IPS DF 6.9 (cell line): ENCODE measurements at regions not wholly inside any gene's neighbourhood (a gene's known extent, or its start where the extent isn't known, plus 50 kb on each side); places are given as distances from the start of the nearest gene placed in this dataset.

Source experiments
- DNase-seq: peaks from one replicate; pipeline ENCODE4 v3.0.0-alpha.2; 2013; ENCODE audit warnings: low read depth, low spot score
- H3K27ac ChIP-seq: one replicate; pipeline ENCODE4 v1.5.1; 2013; ENCODE audit warnings: low read length, control low read depth
- H3K27me3 ChIP-seq: 2 replicates; pipeline ENCODE4 v1.6.1; 2013; ENCODE audit warnings: mild to moderate bottlenecking, low read length; ENCODE audit not compliant: control insufficient read depth, insufficient read depth
- H3K36me3 ChIP-seq: 2 replicates; pipeline ENCODE4 v1.6.1; 2013; ENCODE audit warnings: low read length; ENCODE audit not compliant: control insufficient read depth, insufficient read depth
- H3K4me1 ChIP-seq: 2 replicates; pipeline ENCODE4 v1.6.1; 2013; ENCODE audit warnings: low read length; ENCODE audit not compliant: control insufficient read depth, insufficient read depth
- H3K4me3 ChIP-seq: 2 replicates; pipeline ENCODE4 v1.5.1; 2013; ENCODE audit warnings: mild to moderate bottlenecking, low read length
- H3K9me3 ChIP-seq: 2 replicates; pipeline ENCODE4 v1.6.1; 2013; ENCODE audit warnings: low read length, inconsistent platforms; ENCODE audit not compliant: control insufficient read depth, insufficient read depth
- WGBS: extraction: QIAGEN DNeasy Blood & Tissue Kit; methylation state at CpG from one replicate; pipeline ENCODE4 v1.1.7; 2013; ENCODE audit warnings: mixed read lengths, missing lambda C conversion rate; ENCODE audit not compliant: insufficient read length, insufficient coverage; 5-methylcytosine and 5-hydroxymethylcytosine counted together

- Histone ChIP-seq H3K27me3 (no peaks in the 10 kb centered on the region), H3K4me1 (no peaks in the 10 kb centered on the region), H3K36me3 (no peaks in the 10 kb centered on the region), H3K9me3 (no peaks in the 10 kb centered on the region), H3K4me3 (no peak overlapping the region), H3K27ac (no peak overlapping the region)
- DNase-seq = no peak
- WGBS = no CpG with 5 or more reads among the region's 2 CpGs
Measured at GRCh38 chr11:39992551-39992950, 1466.9 kb downstream of the LRRC4C start.

DNA sequence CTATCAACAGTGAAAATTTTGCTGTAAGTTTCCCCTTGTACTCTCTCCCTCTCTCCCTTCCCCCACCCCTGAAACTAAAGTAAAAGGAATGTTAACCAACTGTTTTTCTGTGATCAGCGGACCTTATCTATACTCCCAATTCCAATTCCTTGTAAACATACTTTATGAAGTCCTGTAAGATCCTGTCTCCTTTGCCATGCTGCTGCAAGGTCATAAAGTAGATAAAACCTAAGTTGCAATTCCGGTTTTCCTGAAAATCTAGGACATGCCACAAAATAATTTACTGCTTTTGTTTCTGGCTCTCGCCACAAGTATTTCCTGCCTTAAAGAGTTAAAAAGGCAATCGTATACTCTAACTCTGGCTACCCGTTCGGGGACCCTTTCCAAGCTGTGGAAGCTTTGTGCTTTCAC is 1469.0 kb downstream of the LRRC4C start:
- no peaks in the 10 kb centered on the region for H3K36me3 ChIP-seq
- no peak overlapping the region for H3K27ac ChIP-seq
- no CpG with 5 or more reads among the region's 6 CpGs for WGBS
- no peaks in the 10 kb centered on the region for H3K27me3 ChIP-seq
- no peak overlapping the region for H3K4me3 ChIP-seq
- H3K4me1 ChIP-seq = no peaks in the 10 kb centered on the region
- H3K9me3 ChIP-seq = no peaks in the 10 kb centered on the region
- no peak for DNase-seq

- Histone ChIP-seq H3K27ac (no peak overlapping the region), H3K4me1 (no peaks in the 10 kb centered on the region), H3K36me3 (no peaks in the 10 kb centered on the region), H3K27me3 (no peaks in the 10 kb centered on the region), H3K4me3 (no peak overlapping the region), H3K9me3 (no peaks in the 10 kb centered on the region)
- DNase-seq = no peak
- WGBS = no CpG with 5 or more reads among the region's 1 CpG
Measured at GRCh38 chr11:39975091-39975490, 1484.4 kb downstream of the LRRC4C start.

GRCh38 chr11:39972461-39972860 is 1487.0 kb downstream of the LRRC4C start:
- H3K4me3 ChIP-seq = no peak overlapping the region
- no peaks in the 10 kb centered on the region for H3K4me1 ChIP-seq
- H3K27ac ChIP-seq = no peak overlapping the region
- no CpG with 5 or more reads among the region's 5 CpGs for whole genome bisulfite sequencing
- no peak for DNase-seq
- no peaks in the 10 kb centered on the region for H3K27me3 ChIP-seq
- no peaks in the 10 kb centered on the region for H3K9me3 ChIP-seq
- no peaks in the 10 kb centered on the region for H3K36me3 ChIP-seq

DNA sequence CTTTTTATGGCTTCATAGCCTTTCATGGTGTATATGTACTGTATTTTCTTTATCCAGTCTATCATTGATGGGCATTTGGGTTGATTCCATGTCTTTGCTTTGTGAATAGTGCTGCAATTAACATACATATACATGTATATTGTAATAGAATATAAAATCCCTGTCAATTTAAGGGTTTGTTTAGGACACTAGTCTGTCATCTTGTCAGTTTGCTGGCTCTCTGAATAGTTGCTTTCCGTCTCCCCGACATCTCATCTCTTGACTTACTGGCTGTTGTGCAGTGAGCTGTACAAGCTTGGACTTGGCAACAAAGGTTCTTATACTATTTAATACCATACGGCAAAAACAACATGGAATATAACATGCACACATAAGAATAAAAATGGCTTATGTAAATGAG is 1487.5 kb downstream of the LRRC4C start:
- Histone ChIP-seq H3K27me3 (no peaks in the 10 kb centered on the region), H3K36me3 (no peaks in the 10 kb centered on the region), H3K27ac (no peak overlapping the region), H3K4me3 (no peak overlapping the region), H3K4me1 (no peaks in the 10 kb centered on the region), H3K9me3 (no peaks in the 10 kb centered on the region)
- DNase-seq = no peak
- WGBS = no CpG with 5 or more reads among the region's 3 CpGs

DNA sequence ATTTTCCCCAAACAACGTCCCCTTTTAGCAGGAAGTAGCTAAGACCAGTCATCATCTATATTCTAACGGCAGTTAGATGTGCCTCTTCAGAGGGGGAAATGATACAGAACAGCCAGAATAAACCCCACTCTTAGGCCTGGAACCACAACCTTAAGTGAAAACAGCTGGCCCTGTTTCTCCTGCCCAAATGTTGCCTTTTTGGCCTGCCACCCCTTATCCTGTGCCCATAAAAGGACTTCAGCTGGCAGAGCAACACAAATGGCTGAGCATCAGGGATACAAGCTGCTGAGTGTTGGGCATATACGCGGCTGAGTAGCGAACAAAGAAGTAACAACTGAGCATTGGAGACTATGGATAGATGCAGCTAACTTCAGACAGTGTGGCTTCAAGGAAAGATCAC is 1491.4 kb downstream of the LRRC4C start:
- no peaks in the 10 kb centered on the region for H3K9me3 ChIP-seq
- no peaks in the 10 kb centered on the region for H3K36me3 ChIP-seq
- no peak for DNase-seq
- H3K27ac ChIP-seq = no peak overlapping the region
- no peaks in the 10 kb centered on the region for H3K27me3 ChIP-seq
- no peak overlapping the region for H3K4me3 ChIP-seq
- H3K4me1 ChIP-seq = no peaks in the 10 kb centered on the region
- WGBS = no CpG with 5 or more reads among the region's 5 CpGs

DNA sequence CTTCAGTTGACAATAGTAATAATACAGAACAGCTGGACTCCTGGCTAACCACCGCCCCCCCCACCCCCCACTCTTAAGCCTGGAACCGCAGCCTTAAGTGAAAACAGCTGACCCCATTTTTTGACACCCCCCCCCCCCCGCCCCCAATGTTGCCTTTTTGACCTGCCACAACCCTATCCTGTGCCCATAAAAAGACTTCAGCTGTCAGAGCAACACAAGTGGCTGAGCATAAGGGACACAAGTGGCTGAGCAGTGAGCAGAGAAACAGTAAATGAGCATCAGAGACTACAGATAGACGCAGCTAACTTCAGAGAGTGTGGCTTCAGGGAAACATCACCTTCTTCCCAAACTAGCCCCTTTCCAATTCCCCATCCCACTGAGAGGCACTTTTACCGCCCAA is 1493.8 kb downstream of the LRRC4C start:
- WGBS = no CpG with 5 or more reads among the region's 5 CpGs
- no peak overlapping the region for H3K4me3 ChIP-seq
- H3K27ac ChIP-seq = no peak overlapping the region
- no peaks in the 10 kb centered on the region for H3K4me1 ChIP-seq
- no peak for DNase-seq
- no peaks in the 10 kb centered on the region for H3K27me3 ChIP-seq
- H3K9me3 ChIP-seq = no peaks in the 10 kb centered on the region
- no peaks in the 10 kb centered on the region for H3K36me3 ChIP-seq

DNA sequence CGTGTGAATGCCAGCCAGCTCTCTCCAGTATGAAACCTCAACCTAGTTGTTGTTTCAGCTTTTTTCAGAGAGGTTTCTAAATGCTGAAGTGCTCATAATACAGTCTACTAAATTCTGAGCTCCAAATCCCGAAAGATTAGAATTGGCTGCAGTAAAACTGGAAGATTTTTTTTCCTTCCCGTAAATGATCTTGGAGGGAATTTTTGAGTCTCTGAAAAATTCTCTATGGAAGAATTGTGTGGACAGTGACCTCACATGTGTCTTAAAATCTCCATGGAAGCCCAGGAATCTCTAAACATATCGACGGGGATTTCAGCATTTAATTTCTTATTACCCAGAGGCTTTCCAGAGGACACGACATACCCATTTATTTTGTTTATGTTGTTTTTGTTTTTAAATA is 1499.2 kb downstream of the LRRC4C start:
- Histone ChIP-seq H3K27me3 (no peaks in the 10 kb centered on the region), H3K9me3 (no peaks in the 10 kb centered on the region), H3K27ac (no peak overlapping the region), H3K36me3 (no peaks in the 10 kb centered on the region), H3K4me1 (no peaks in the 10 kb centered on the region), H3K4me3 (no peak overlapping the region)
- no CpG with 5 or more reads among the region's 6 CpGs for WGBS
- DNase-seq = no peak

DNA sequence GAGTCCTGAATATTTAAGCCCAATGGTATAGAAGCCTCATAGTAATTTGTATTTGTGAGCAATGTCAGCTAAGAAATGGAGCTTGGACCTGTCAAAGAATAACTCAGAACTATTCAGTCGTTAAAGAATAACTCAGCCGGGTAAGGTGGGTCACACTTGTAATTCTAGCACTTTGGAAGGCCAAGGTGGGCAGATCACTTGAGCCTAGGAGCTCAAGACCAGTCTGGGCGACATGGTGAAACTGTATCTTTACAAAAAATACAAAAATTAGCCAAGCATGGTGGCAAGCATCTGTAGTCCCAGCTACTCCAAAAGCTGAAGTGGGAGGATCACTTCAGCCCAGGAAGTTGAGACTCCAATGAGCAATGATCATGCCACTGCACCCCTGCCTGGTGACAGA is 1526.5 kb downstream of the LRRC4C start:
- DNase-seq = no peak
- no CpG with 5 or more reads among the region's 3 CpGs for WGBS
- H3K9me3 ChIP-seq = no peaks in the 10 kb centered on the region
- H3K27ac ChIP-seq = no peak overlapping the region
- H3K36me3 ChIP-seq = no peaks in the 10 kb centered on the region
- H3K4me3 ChIP-seq = no peak overlapping the region
- no peaks in the 10 kb centered on the region for H3K27me3 ChIP-seq
- no peaks in the 10 kb centered on the region for H3K4me1 ChIP-seq

DNA sequence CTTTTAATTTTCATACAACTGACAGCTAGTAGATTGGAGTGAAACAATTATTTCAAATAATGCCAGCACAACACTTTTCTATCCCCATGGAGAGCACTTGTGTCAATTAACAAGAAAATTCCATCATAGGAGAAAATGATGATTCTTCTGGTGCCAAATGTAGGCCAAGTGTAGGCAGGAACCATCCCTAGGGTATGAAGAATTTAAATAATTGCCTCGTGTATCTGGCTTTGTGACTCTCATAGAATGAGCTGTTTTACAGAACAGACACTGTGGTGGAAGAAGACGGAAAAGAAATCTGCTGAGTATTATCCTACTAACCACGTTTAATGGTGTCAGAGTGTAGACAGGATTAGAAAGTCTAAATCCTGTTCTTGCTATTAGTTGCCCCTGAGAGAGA is 1542.2 kb downstream of the LRRC4C start:
- WGBS = no CpG with 5 or more reads among the region's 3 CpGs
- Histone ChIP-seq H3K4me1 (no peaks in the 10 kb centered on the region), H3K27ac (no peak overlapping the region), H3K9me3 (no peaks in the 10 kb centered on the region), H3K4me3 (no peak overlapping the region), H3K27me3 (no peaks in the 10 kb centered on the region), H3K36me3 (no peaks in the 10 kb centered on the region)
- no peak for DNase-seq

GRCh38 chr11:39910087-39910486 is 1549.4 kb downstream of the LRRC4C start:
- Histone ChIP-seq H3K36me3 (no peaks in the 10 kb centered on the region), H3K9me3 (no peaks in the 10 kb centered on the region), H3K4me3 (no peak overlapping the region), H3K4me1 (no peaks in the 10 kb centered on the region), H3K27me3 (no peaks in the 10 kb centered on the region), H3K27ac (no peak overlapping the region)
- DNase-seq = no peak
